Head of caudate nucleus (tissue), 42 donors: ENCODE measurements at regions not wholly inside any gene's neighbourhood (a gene's known extent, or its start where the extent isn't known, plus 50 kb on each side); places are given as distances from the start of the nearest gene placed in this dataset.

Experiments
- DNase-seq, 42 donors: peaks; one replicate each; pipeline versions ENCODE4 v3.0.0 to v3.0.0-alpha.2; 2020 to 2021; ENCODE audit warnings: mixed read lengths in 7 of 42
- intact Hi-C: fragments of 100-400 bp; cut with DNase I; formaldehyde crosslinking; loops from one replicate; pipeline ENCODE4 v1.15.0; 2022

GRCh38 chr2:126303113-126303512 lies 352.8 kb upstream of the GYPC start:
- intact Hi-C loops: no loop called here
- no peak for DNase-seq

- DNase-seq: no peak
Measured at GRCh38 chr2:126304154-126304553, 351.8 kb upstream of the GYPC start.

GRCh38 chr2:126306539-126306938 lies 349.4 kb upstream of the GYPC start:
- DNase-seq: no peak

More at GRCh38 chr2:126304154-126304553, 351.8 kb upstream of the GYPC start:
- intact Hi-C loops: no loop called here

GRCh38 chr2:126307740-126308139 lies 348.2 kb upstream of the GYPC start:
- intact Hi-C loops: no loop called here
- DNase-seq: no peak

More at GRCh38 chr2:126306539-126306938, 349.4 kb upstream of the GYPC start:
- intact Hi-C loops: no loop called here

GRCh38 chr2:126309185-126309584 lies 346.8 kb upstream of the GYPC start:
- no peak for DNase-seq
- intact Hi-C loops: no loop called here

GRCh38 chr2:126312579-126312978 lies 343.4 kb upstream of the GYPC start:
- intact Hi-C loops: no loop called here
- no peak for DNase-seq

- intact Hi-C loops: no loop called here
- DNase-seq: no peak
Measured at GRCh38 chr2:126315828-126316227, 340.1 kb upstream of the GYPC start.

GRCh38 chr2:126317790-126318431 lies 338.0 kb upstream of the GYPC start:
- no peak for DNase-seq
- intact Hi-C loops: no loop called here

- DNase-seq: no peak
- intact Hi-C loops: no loop called here
Measured at GRCh38 chr2:126322342-126322741, 333.6 kb upstream of the GYPC start.

- intact Hi-C loops: no loop called here
- DNase-seq: no peak
Measured at GRCh38 chr2:126325202-126325601, 330.8 kb upstream of the GYPC start.

- intact Hi-C loops: no loop called here
- no peak for DNase-seq
Measured at GRCh38 chr2:126329173-126329572, 326.8 kb upstream of the GYPC start.

GRCh38 chr2:126342457-126342856 lies 313.5 kb upstream of the GYPC start:
- DNase-seq: no peak
- intact Hi-C loops: no loop called here

- intact Hi-C loops: no loop called here
- DNase-seq: no peak
Measured at GRCh38 chr2:126343136-126343535, 312.8 kb upstream of the GYPC start.

GRCh38 chr2:126344493-126344892 lies 311.5 kb upstream of the GYPC start:
- DNase-seq: no peak
- intact Hi-C loops: no loop called here

- intact Hi-C loops: no loop called here
- DNase-seq: no peak
Measured at GRCh38 chr2:126345691-126346090, 310.3 kb upstream of the GYPC start.

GRCh38 chr2:126356631-126357030 lies 299.3 kb upstream of the GYPC start:
- intact Hi-C loops: no loop called here
- DNase-seq: no peak

- no peak for DNase-seq
- intact Hi-C loops: no loop called here
Measured at GRCh38 chr2:126358122-126358521, 297.8 kb upstream of the GYPC start.

GRCh38 chr2:126359494-126359893 lies 296.5 kb upstream of the GYPC start:
- no peak for DNase-seq
- intact Hi-C loops: no loop called here

- intact Hi-C loops: no loop called here
- no peak for DNase-seq
Measured at GRCh38 chr2:126367361-126367760, 288.6 kb upstream of the GYPC start.

- intact Hi-C loops: no loop called here
- peak in 15 of 42 donors; percentile 3 to 44 (median 16) for DNase-seq
Measured at GRCh38 chr2:126368758-126369157, 287.2 kb upstream of the GYPC start.

- peak in 2 of 42 donors; percentile 5 to 7 for DNase-seq
- intact Hi-C loops: no loop called here
Measured at GRCh38 chr2:126370201-126370600, 285.8 kb upstream of the GYPC start.

GRCh38 chr2:126372406-126372805 lies 283.6 kb upstream of the GYPC start:
- intact Hi-C loops: no loop called here

More at GRCh38 chr2:126372406-126372805, 283.6 kb upstream of the GYPC start:
- no peak for DNase-seq
